ENCODE measurements at regions not wholly inside any gene's neighbourhood (a gene's known extent, or its start where the extent isn't known, plus 50 kb on each side); places are given as distances from the start of the nearest gene placed in this dataset.

GRCh38 chr1:8154621-8155052, 128.5 kb upstream of the ERRFI1 start:
- TF ChIP-seq MED1 (CRISPR knock-in tag; IDR thresholded peaks at IDR 0.05) (peak; percentile 97), ZNF678 (CRISPR knock-in tag; IDR thresholded peaks at IDR 0.05) (no peak), EZH2 (conservative IDR thresholded peaks at IDR 0.05; ENCODE audit: low read depth, low read length) (no peak), POLR2A (IDR thresholded peaks at IDR 0.05; ENCODE audit: insufficient read depth in 1 of 2, low read depth in 2 of 2, low read length in 2 of 2) (peak in 1 of 2 experiments; percentile 16; a peak in 1 of 4 replicates), CTCF (CRISPR knock-in tag; IDR thresholded peaks at IDR 0.05) (no peak), EP300 (IDR thresholded peaks at IDR 0.05; ENCODE audit: low read depth in 2 of 2, low read length in 2 of 2) (peak; percentile 89 to 97; a peak in 3 of 4 replicates), EP300 (CRISPR knock-in tag; IDR thresholded peaks at IDR 0.05; ENCODE audit: borderline replicate concordance) (peak; percentile 96), RAD21 (CRISPR knock-in tag; IDR thresholded peaks at IDR 0.05) (peak; percentile 44; the same call in 1 of the 2 replicates), REPIN1 (CRISPR knock-in tag; IDR thresholded peaks at IDR 0.05; ENCODE audit: borderline replicate concordance, low read depth) (peak; percentile 59; the same call in 1 of the 2 replicates)
